ENCODE measurements at regions not wholly inside any gene's neighbourhood (a gene's known extent, or its start where the extent isn't known, plus 50 kb on each side); places are given as distances from the start of the nearest gene placed in this dataset.
"Not testable (repeated sequence)": the region's sequence is repeated elsewhere in the genome, so short reads cannot be mapped to it uniquely, and the experiment has no call there.

GRCh38 chr10:36765782-36766414, 359.5 kb upstream of the ANKRD30A start:
- no peak for DNase-seq (ENCODE audit: low spot score)

DNA sequence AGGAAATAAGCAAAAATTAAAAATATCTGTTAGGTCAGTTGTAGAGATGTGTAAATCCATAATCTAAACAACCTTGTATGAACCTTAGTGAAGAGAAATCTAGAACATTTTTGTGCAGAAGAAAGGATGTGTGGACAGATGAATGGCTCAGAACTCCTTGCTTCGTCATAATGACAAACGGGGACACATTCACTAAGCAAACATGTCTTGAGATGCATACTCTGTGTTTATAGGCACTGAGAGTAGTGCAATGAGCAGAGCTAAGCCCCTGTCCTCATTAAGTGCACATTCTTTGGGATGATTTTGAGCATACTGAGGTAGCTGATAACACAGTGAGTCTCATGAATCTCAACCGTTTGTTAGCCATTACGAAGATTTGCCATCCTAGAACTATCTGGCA, 360.6 kb upstream of the ANKRD30A start:
- DNase-seq (ENCODE audit: low spot score): no peak

- DNase-seq (ENCODE audit: low spot score): no peak
These were observed 364.3 kb upstream of the ANKRD30A start for GRCh38 chr10:36761121-36761520.

DNA sequence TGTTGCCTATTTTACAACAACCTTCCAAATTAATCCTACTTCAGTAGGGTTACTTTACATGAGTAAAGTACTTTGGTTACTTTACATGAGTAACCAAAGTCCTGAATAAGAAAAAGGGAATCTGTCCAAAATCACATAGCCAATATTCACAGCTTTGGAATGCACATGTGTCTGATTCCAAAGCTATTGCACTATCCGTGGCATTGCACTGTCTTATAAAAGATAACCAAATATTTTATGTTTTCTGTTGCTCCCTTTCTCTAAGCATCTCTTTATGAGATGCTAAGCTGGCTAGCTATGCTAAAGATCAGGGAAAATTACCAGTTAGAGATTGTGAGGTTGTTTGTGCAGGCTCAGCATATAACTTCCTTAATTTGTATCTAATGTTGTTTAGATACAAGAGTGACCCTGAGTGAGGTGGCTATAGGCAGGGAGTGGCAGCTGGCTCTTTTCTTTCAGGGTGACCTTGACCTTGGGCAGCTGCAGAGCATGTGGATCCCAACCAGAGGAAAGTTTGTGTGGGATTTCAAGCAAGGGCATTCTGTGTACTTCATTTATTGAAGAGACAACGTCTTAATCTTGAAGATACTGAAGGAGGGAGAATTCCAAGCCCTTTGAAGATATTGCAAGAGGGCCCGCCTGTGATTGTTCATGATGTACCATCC, 366.1 kb upstream of the ANKRD30A start:
- no peak for DNase-seq (ENCODE audit: low spot score)

DNA sequence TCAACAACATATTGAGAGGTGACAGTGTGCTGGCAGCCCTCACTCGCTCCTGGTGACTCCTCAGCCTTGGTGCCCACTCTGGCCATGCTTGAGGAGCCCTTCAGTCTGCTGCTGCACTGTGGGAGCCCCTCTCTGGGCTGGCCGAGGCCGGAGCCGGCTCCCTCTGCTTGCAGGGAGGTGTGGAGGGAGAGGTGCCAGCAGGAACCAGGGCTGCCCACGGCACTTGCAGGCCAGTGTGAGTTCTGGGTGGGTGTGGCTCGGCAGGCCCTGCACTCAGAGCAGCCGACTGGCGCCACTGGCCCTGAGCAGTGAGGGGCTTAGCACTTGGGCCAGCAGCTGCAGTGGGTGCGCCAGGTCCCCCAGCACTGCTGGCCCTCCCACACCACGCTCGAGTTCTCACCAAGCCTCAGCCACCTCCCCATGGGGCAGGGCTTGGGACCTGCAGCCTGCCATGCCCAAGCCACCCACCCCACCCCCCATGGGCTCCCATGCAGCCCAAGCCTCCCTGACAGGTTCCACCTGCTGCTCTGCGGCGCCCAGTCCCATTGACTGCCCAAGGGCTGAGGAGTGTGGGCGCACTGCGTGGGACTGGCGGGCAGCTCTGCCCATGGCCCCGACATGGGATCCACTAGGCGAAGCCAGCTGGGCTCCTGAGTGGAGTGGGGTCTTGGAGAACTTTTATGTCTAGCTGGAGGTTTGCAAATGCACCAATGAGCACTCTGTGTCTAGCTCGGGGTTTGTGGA, 377.1 kb upstream of the ANKRD30A start:
- DNase-seq (ENCODE audit: low spot score): no peak

GRCh38 chr10:36739884-36740445, 385.4 kb upstream of the ANKRD30A start:
- no peak for DNase-seq (ENCODE audit: low spot score)

DNA sequence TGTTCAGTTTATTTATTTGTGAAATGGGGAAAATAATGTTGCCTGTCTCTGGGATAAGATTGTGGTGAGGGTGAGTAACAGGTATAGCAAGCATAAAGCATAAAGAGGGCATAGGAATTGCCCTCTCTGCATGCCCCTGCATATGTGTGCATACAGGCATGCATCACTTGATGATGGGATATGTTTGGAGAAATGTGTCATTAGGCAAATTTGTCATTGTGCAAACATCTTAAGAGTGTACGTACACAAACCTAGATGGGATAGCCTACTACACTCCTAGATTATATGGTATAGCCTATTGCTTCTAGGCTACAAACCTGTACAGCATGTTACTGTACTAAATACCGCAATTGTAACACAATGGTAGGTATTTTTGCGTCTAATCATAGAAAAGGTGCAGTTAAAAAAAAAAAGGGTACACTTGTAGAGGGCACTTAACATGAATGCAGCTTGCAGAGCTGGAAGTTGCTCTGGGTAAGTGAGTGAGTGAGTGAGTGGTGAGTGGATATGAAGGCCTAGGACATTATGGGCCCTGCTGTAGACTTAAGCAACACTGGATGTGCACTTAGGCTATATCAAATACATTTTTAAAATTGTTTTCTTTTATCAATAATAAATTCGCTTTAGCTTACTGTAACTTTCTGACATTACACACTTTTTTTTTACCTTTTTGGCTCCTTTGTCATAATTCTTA, 386.5 kb upstream of the ANKRD30A start:
- no peak for DNase-seq (ENCODE audit: low spot score)

DNA sequence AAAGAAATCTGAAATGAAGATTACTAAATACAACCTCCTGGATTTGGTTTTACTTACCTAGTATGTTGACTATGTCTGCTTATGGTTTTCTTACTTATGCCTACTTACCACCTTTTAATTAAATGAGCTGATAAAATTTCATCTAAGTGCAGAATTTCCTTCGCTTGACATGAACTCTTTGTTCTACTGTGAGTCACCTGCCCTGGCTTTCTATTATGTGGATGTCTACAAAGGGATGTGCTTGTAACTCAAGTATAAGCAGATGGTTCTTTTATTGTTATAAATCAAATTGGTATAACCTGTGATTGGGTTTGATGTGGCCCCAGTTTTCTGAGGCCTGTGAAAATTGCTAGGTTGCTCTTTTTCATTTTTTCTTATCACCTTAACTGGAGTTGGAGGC, 389.1 kb upstream of the ANKRD30A start:
- no peak for DNase-seq (ENCODE audit: low spot score)

GRCh38 chr10:36734590-36734989, 390.8 kb upstream of the ANKRD30A start:
- DNase-seq (ENCODE audit: low spot score): not testable (repeated sequence)

DNA sequence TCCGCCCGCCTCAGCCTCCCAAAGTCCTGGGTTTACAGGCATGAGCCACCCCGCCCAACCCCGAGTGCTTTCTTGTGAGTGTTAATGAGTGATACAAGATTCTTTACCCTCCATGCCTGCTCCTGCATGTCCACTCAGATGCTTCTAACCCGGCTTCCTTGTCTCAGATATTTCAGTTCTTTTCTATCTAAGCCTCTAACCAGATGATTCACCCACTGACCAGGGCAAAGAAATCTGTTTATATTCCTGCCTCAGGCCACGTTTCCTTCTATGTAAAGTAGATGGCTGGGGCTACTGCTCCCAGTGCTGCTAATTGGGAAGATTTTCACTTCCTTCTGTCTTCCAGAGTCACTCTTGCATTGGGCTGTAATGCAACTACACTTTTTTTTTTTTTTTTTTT, 395.1 kb upstream of the ANKRD30A start:
- no peak for DNase-seq (ENCODE audit: low spot score)

DNA sequence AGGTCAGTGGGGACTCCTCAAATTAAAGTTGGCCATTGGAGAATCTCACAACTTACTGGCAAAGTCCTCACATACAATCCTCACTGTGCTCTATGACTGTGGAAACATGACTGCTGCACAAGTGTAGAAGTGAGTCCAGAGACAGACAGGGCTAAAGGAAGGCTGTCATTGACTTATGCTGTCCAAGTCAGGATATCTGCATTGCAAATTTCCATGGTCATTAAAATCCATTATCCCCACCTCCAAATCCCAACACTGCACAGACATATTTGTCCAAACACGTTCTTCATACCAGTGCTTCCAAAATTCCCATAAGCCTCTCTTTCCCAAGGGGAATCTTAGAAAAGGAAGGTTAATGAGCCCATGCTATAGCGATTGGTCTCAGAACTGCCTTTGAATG, 396.8 kb upstream of the ANKRD30A start:
- no peak for DNase-seq (ENCODE audit: low spot score)

GRCh38 chr10:36725581-36726520, 399.5 kb upstream of the ANKRD30A start:
- peak; percentile 54 for DNase-seq (ENCODE audit: low spot score)

- no peak for DNase-seq (ENCODE audit: low spot score)
These were observed 402.6 kb upstream of the ANKRD30A start for GRCh38 chr10:36722777-36723176.

GRCh38 chr10:36721871-36722270, 403.5 kb upstream of the ANKRD30A start:
- no peak for DNase-seq (ENCODE audit: low spot score)

DNA sequence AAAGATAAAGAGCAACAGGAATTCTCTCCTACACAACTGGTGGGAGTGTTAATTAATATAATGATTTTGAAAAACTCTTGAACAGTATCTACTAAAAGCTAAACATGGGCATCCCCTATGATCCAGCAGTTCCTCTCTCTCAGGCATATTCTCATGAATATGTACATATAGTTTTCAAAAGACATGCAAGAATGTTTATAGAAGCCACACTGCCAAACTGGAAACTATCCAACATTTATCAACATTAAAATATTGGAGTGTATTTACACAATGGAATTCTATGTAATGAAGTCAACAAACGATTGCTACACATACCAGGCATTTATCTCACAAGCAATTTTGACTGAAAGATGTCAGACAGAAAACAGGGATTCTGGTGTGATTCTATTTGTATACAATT, 404.5 kb upstream of the ANKRD30A start:
- DNase-seq (ENCODE audit: low spot score): no peak

DNA sequence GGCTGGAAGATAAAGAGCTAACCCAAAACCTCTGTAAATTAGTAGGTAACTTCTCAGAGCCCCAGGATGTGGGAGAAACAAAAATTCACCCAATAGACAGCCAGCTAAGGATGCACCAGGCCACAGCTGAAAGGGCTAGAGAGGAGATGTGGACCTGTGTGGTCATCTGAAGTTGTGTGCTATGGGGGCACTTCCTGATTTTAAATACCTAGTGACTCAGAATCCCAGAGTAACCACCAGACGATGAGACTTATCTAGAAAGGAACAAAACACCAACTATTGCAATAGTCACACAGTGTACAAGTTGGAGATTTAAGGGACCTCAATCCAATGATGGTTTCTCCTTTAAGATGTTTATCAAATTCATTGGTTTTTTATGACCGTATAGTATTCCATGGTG, 408.3 kb upstream of the ANKRD30A start:
- DNase-seq (ENCODE audit: low spot score): no peak

GRCh38 chr10:36716291-36716690, 409.1 kb upstream of the ANKRD30A start:
- DNase-seq (ENCODE audit: low spot score): no peak

- DNase-seq (ENCODE audit: low spot score): no peak
These were observed 412.7 kb upstream of the ANKRD30A start for GRCh38 chr10:36712695-36713094.

DNA sequence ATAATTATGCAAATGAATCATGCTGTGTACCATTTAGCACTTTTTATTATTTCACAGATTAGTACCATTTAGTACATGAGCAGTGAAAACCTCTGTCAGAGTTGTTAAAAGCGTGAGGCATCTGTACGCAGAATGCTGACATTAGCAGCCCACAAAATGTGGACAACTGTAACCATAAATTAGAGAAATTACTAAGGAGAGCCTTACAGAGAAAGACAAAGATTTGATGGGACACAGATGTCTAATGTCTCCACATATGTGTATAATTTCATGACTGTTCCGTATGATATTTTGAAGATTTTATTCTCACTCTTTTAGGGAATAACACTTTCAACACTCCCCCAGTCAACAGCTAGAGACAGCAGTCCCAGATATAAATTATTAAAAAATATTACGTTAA, 414.0 kb upstream of the ANKRD30A start:
- DNase-seq (ENCODE audit: low spot score): no peak

DNA sequence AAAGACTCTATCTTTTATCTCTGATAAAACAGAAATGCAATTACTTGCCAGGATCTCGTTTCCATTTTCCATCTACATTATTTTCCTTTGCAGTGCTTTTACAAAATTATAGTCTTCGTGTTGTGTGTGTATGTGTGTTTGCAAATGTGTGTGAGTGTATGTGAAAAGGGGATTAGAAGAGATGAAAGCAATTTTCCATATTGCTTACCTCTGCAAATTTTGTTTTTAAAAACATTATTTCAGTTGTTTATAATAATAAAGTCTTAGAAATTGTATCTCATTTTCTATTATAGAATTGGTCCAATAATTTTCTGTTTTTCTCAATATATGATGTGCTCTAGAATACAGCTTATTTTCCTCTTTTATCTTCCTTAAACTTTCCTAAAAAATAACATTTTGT, 421.3 kb upstream of the ANKRD30A start:
- DNase-seq (ENCODE audit: low spot score): no peak

- DNase-seq (ENCODE audit: low spot score): no peak
These were observed 422.2 kb upstream of the ANKRD30A start for GRCh38 chr10:36703179-36703578.
